ENCODE measurements at regions not wholly inside any gene's neighbourhood (a gene's known extent, or its start where the extent isn't known, plus 50 kb on each side); places are given as distances from the start of the nearest gene placed in this dataset.

DNA sequence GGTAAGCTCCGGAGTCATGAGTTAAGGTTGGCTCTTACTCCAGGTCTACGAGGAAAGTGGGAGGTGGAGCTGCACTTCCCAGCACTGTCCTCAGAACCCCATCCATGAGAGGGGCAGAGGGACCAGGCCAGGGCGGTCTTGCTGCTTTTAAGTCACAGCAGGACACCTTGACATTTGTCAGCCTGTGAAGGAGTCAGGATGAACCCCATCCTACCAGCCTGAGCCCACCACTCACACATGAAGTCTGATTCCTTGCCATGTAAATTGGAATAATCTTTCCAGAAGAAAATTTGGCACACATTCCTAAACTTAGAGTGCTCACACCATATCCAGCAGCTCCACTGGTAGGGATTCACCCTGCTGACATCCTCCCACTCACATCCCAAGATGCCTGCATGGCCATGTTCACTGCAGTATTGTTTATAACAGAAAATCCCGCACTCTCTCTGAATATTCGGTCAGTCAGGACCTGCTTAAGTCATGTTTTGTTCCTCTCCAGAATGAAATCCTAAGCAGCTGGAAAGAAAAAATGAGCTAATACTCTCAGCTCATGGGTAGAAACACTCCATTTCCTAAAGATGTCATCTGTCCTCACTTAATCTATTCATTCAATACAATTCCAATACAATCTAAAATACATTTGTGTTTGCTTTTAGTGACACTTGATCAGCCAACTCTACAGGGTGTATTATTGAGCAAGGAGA is 79.3 kb upstream of the COL5A1 start:
- Histone ChIP-seq H3K4me1 (no peaks in the 10 kb centered on the region), H3K9me3 (peaks cover 0 to 6% of the 10 kb centered on the region in 2 donors), H3K4me3 (no peak overlapping the region), H3K27ac (no peak overlapping the region), H3K27me3 (no peaks in the 10 kb centered on the region), H3K36me3 (no peaks in the 10 kb centered on the region)
- no peak for TF ChIP-seq POLR2A (IDR thresholded peaks at IDR 0.05)
- TF ChIP-seq, protein P1, sequence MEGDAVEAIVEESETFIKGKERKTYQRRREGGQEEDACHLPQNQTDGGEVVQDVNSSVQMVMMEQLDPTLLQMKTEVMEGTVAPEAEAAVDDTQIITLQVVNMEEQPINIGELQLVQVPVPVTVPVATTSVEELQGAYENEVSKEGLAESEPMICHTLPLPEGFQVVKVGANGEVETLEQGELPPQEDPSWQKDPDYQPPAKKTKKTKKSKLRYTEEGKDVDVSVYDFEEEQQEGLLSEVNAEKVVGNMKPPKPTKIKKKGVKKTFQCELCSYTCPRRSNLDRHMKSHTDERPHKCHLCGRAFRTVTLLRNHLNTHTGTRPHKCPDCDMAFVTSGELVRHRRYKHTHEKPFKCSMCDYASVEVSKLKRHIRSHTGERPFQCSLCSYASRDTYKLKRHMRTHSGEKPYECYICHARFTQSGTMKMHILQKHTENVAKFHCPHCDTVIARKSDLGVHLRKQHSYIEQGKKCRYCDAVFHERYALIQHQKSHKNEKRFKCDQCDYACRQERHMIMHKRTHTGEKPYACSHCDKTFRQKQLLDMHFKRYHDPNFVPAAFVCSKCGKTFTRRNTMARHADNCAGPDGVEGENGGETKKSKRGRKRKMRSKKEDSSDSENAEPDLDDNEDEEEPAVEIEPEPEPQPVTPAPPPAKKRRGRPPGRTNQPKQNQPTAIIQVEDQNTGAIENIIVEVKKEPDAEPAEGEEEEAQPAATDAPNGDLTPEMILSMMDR (IDR thresholded peaks at IDR 0.05), result no peak
- intact Hi-C loops (cut with DNase I; ENCODE audit: low total_unique reads), result no loop called here
- no peak for DNase-seq

DNA sequence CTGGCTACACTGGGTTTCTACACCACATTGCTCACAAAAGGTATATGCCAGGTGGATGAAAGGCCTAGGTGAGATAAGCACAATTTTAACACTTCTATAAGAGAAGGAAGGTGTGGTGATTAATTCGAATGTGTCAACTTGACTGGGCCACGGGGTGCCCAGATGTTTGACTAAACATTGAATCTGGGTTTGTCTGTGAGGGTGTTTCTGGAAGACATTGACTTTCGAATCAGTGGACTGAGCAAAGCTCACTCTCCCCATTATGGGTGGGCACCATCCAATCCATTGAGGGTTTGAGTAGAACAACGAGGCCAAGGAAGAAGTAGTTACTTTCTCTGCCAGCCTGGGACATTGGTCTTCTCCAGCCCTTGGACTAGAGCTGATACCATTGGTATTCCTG is 78.2 kb upstream of the COL5A1 start:
- H3K4me3 ChIP-seq, result no peak overlapping the region
- H3K36me3 ChIP-seq, result no peaks in the 10 kb centered on the region
- DNase-seq, result no peak
- intact Hi-C loops (cut with DNase I; ENCODE audit: low total_unique reads), result no loop called here
- H3K27me3 ChIP-seq, result no peaks in the 10 kb centered on the region
- no peaks in the 10 kb centered on the region for H3K4me1 ChIP-seq
- H3K27ac ChIP-seq, result no peak overlapping the region
- no peak for TF ChIP-seq POLR2A (IDR thresholded peaks at IDR 0.05)
- TF ChIP-seq, protein P1 (IDR thresholded peaks at IDR 0.05), result no peak
- peaks cover 0 to 6% of the 10 kb centered on the region in 2 donors for H3K9me3 ChIP-seq

DNA sequence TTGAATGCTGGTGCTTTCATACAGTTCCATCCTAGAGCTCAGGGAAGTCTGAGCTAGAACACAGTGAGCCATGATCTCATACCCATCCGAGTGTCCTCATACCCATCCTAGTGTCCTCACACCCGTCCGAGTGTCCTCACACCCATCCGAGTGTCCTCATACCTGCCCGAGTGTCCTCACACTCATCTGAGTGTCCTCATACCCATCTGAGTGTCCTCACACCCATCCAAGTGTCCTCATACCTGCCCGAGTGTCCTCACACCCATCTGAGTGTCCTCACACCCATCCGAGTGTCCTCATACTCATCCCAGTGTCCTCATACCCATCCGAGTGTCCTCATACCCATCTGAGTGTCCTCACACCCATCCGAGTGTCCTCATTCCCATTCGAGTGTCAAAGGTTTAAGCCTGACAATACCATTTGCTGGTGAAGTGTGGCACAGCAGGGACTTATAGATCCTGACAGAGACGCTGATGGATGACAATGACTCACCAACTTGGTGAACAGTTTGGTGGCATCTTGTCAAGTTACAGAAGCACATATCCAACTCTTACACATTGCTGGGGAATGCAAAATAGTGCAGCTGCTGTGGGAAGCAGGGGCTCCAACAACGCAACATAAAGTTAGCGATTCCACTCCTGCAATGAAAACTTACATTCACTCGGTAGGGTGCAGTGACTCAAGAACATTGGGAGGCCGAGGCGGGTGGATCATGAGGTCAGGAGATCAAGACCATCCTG is 77.0 kb upstream of the COL5A1 start:
- Histone ChIP-seq H3K36me3 (no peaks in the 10 kb centered on the region), H3K27ac (no peak overlapping the region), H3K4me1 (no peaks in the 10 kb centered on the region), H3K4me3 (no peak overlapping the region), H3K9me3 (peaks cover 0 to 6% of the 10 kb centered on the region in 2 donors), H3K27me3 (no peaks in the 10 kb centered on the region)
- TF ChIP-seq POLR2A (IDR thresholded peaks at IDR 0.05), result no peak
- TF ChIP-seq, protein P1 (IDR thresholded peaks at IDR 0.05), result no peak
- intact Hi-C loops (cut with DNase I; ENCODE audit: low total_unique reads), result no loop called here
- DNase-seq, result peak in 1 of 2 donors; percentile 2

DNA sequence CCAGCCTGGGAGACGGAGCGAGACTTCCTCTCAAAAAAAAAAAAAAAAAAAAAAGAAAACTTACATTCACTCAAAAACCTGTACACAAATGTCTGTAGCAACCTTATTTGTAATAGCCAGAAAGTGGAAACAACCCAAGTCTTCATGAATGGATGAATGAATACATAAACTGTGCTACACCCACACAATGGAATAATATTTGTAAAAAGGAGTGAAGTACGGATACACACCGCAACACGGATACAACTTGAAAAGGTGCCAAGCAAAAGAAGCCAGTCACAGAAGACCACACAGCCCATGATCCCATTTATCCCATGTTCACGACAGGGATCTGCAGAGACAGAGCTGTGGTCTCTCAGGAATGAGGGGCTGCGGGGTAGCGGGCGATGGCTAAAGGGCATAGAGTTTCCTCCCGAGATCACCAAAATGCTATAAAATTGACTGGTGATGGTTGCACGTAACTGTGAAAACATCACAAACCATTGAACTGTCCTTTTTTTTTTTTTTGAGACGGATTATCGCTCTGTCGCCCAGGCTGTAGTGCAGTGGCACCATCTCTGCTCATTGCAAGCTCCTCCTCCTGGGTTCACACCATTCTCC is 76.2 kb upstream of the COL5A1 start:
- peak in 1 of 2 donors; percentile 2 for DNase-seq
- TF ChIP-seq, protein P1 (IDR thresholded peaks at IDR 0.05), result no peak
- no peak for TF ChIP-seq POLR2A (IDR thresholded peaks at IDR 0.05)
- no peaks in the 10 kb centered on the region for H3K36me3 ChIP-seq
- intact Hi-C loops (cut with DNase I; ENCODE audit: low total_unique reads), result no loop called here
- H3K4me1 ChIP-seq, result no peaks in the 10 kb centered on the region
- no peaks in the 10 kb centered on the region for H3K27me3 ChIP-seq
- no peak overlapping the region for H3K4me3 ChIP-seq
- peaks cover 0 to 6% of the 10 kb centered on the region in 2 donors for H3K9me3 ChIP-seq
- no peak overlapping the region for H3K27ac ChIP-seq

Measured in uterus (tissue), 3 donors.